AG09319 (cell line): ENCODE measurements at regions not wholly inside any gene's neighbourhood (a gene's known extent, or its start where the extent isn't known, plus 50 kb on each side); places are given as distances from the start of the nearest gene placed in this dataset.
"Not testable (repeated sequence)": the region's sequence is repeated elsewhere in the genome, so short reads cannot be mapped to it uniquely, and the experiment has no call there.

Experiments
- DNase-seq: peaks from one replicate; pipeline ENCODE4 v3.0.0-alpha.2; 2010; ENCODE audit warnings: low read depth; ENCODE audit errors: extremely low read depth
- TF ChIP-seq, protein P1 (sequence below): IDR thresholded peaks from 2 replicates; pipeline ENCODE4 v1.5.1; 2011; ENCODE audit warnings: low read depth, mild to moderate bottlenecking, inconsistent platforms, low read length, moderate library complexity

DNA sequence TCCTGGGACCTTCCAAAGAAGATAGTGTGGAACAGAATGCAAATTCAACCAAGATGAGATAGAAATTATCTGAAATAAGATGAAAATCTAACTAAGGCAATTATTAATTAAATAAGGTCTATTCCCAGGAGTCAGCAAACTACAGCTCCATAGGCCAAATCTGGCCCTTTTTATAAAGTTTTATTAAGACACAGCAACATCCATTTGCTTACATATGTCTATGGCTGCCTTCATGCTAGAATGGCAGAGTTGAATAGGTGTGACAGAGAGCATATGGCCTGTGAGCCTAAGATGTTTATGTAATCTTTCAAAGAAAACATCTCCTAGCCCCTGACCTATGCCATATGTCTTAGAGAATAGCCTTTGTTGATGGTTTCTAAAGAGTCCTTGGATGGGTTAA lies 503.0 kb downstream of the EDEM1 start:
- TF ChIP-seq, protein P1, sequence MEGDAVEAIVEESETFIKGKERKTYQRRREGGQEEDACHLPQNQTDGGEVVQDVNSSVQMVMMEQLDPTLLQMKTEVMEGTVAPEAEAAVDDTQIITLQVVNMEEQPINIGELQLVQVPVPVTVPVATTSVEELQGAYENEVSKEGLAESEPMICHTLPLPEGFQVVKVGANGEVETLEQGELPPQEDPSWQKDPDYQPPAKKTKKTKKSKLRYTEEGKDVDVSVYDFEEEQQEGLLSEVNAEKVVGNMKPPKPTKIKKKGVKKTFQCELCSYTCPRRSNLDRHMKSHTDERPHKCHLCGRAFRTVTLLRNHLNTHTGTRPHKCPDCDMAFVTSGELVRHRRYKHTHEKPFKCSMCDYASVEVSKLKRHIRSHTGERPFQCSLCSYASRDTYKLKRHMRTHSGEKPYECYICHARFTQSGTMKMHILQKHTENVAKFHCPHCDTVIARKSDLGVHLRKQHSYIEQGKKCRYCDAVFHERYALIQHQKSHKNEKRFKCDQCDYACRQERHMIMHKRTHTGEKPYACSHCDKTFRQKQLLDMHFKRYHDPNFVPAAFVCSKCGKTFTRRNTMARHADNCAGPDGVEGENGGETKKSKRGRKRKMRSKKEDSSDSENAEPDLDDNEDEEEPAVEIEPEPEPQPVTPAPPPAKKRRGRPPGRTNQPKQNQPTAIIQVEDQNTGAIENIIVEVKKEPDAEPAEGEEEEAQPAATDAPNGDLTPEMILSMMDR, result no peak
- DNase-seq, result no peak

DNA sequence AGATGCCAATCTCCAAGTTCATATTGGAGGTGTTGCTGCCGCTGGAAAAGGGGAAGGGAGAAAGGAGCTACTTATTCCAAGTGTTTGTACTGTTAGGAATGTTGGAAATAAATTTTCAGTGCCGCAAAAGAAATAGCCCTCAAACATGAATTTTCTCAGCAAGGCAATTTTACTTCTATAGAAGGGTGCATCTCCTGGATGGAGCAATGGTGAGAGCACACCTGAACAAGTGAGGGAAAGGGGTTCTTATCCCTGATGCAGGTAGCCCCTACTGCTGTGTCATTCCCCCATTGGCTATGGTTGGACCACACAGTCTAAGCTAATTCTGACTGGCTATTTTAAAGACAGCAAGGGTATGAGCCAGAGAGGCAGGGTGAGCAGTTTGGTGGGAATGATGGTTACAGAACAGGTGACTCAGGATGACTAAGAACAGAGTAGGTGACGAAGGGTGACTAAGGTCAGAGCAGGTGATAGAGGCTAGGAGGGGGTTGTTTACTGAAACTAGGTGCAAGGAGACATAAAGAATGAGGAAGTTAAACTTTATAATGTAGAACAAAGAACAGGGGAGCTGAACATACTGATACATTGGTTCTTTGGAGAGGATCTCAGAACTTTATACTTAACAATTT lies 503.5 kb downstream of the EDEM1 start:
- no peak for DNase-seq
- TF ChIP-seq, protein P1, result no peak

DNA sequence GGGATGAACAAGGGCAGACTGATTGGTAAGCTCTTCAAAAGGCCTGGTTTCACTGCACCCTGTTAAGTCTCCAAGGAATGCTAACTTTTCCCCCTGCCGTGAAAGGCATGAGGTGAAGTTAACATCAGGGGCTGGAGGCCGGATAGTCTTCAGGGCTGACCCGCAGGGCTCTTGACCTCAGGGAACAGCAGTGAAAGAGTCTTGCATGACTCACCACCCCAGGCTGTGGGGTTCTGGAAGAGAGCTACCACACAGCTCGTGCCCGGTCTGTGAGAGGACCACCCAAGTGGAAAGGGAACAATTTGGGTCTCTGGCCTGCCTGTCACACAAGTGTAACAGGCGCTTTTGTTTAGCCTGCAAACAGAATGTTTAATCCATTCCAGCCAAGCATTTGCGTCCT lies 504.9 kb downstream of the EDEM1 start:
- no peak for DNase-seq
- TF ChIP-seq, protein P1, result no peak

DNA sequence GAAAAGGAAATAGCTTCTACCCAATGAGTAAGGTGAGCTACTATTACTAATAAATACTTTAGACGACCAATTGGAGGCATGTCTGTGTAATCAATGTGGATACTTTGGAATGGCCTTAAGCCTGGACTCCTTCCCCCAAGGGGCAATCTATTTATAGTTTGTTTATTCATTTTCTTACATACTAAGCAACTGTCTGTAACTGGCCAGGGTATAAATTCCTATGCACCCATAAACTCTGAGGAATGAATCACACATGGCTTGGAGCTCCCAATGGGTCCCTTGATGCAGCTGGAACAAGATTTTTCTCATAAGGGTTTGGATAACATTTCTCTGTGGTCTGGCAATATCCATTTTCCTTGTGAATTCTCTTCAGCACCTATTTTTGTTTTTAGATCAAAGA lies 506.8 kb downstream of the EDEM1 start:
- TF ChIP-seq, protein P1, result no peak
- no peak for DNase-seq

DNA sequence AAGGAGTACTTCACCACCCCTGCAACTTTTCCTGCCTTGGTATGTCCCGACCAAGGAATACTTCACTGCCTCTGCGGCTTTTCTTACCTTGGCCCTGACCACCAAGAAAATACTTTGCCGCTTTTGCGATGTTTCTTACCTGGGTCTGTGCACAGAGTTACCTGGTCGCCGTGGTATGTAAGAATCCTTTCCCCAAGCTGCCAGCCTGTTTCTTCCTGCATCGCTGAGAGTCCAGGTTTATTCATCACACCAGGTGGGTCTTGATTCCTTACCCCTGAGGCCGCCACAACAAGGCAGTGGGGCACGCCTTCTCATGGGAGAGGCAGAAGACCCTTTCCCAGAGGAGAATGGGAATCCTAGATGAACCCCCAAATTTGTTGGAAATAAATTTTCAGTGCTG lies 511.3 kb downstream of the EDEM1 start:
- DNase-seq, result no peak
- TF ChIP-seq, protein P1, result no peak

DNA sequence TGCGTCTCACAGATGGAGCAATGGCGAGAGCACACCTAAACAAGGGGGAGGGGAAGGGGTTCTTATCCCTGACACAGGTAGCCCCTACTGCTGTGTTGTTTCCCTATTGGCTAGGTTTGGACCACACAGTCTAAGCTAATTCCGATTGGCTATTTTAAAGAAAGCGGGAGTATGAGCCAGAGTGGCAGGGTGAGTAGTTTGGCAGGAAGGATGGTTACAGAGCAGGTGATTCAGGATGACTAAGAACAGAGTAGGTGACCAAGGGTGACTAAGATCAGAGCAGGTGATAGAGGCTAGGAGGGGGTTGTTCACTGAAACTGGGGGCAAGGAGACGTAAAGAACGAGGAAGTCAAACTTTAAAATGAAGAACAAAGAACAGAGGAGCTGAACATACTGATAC lies 511.8 kb downstream of the EDEM1 start:
- TF ChIP-seq, protein P1, result no peak
- DNase-seq, result no peak

DNA sequence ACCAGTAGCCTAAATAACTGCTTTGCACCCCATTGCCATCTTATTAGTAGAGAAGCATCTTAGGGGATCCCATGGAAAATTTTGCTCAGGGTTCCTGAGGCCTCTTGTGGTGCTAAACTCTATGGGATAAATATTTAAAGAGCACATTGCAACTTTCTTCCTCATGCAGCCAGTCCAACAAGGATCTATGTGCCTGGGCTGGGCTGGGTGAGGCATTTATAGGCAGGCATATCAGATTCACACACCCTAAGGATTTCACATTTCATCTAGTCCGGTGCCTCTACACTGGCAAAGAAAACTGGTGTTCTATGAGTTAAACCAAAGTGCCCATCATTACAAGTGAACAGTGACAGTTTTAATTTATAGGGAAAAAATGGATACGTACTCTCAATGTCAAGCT lies 512.3 kb downstream of the EDEM1 start:
- TF ChIP-seq, protein P1, result no peak
- no peak for DNase-seq

DNA sequence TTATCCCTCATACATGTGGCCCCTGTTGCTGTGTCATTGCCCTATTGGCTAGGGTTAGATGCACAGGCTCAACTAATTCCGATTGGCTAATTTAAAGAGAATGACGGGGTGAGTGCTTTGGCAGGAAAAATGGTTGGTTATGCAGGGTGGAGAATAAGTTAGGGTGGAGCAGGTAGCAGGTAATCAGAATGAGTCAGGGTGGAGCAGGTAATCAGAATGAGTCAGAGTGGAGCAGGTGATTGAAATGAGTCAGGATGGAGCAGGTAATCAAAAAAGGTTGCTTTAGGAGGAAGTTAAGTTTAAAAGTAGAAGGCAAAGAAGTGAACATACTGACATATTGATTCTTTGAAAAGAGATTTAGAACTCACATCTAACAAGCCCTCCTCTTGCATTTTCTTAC lies 513.5 kb downstream of the EDEM1 start:
- DNase-seq, result not testable (repeated sequence)
